ENCODE measurements at regions not wholly inside any gene's neighbourhood (a gene's known extent, or its start where the extent isn't known, plus 50 kb on each side); places are given as distances from the start of the nearest gene placed in this dataset.

- TF ChIP-seq KDM1A (IDR thresholded peaks at IDR 0.05; ENCODE audit: borderline replicate concordance): no peak
- no peak for TF ChIP-seq RBBP5 (conservative IDR thresholded peaks at IDR 0.05)
- TF ChIP-seq RELB (IDR thresholded peaks at IDR 0.05; ENCODE audit: low read depth): no peak
- TF ChIP-seq ZBTB33 (IDR thresholded peaks at IDR 0.05): no peak
- TF ChIP-seq KLF5 (IDR thresholded peaks at IDR 0.05; ENCODE audit: partially characterized antibody): no peak
- no peak for TF ChIP-seq CHD1 (IDR thresholded peaks at IDR 0.05; ENCODE audit: low read depth, low read length)
These were observed 75.3 kb upstream of the RIPOR2 start (continued) for GRCh38 chr6:25010902-25011625.

GRCh38 chr6:25012657-25013056 is 76.9 kb upstream of the RIPOR2 start:
- SMC1A ChIA-PET (ENCODE audit: uncharacterized antibody, unreplicated experiment): interaction anchor here (0.7 to 11.1 kb wide), 10 partner anchors 10 to 169 kb away, joined by 3 to 144 read pairs (median 12); partner anchors contain the start of gene RIPOR2
- CTCF ChIA-PET: interaction anchor here (0.7 to 18.8 kb wide), 13 partner anchors 10 to 158 kb away, joined by 3 to 314 read pairs (median 5); partner anchors contain the start of gene RIPOR2
- TF ChIP-seq RELA (IDR thresholded peaks at IDR 0.05; ENCODE audit: borderline replicate concordance, partially characterized antibody) (no peak), RELB (IDR thresholded peaks at IDR 0.05; ENCODE audit: low read depth) (no peak), ZNF24 (IDR thresholded peaks at IDR 0.05) (no peak), HDAC6 (IDR thresholded peaks at IDR 0.05; ENCODE audit: unreplicated experiment) (no peak), SUPT20H (IDR thresholded peaks at IDR 0.05; ENCODE audit: borderline replicate concordance, control insufficient read depth, low read depth, low read length) (no peak), NFXL1 (IDR thresholded peaks at IDR 0.05; ENCODE audit: borderline replicate concordance) (no peak), BRCA1 (IDR thresholded peaks at IDR 0.05; ENCODE audit: low read depth, low read length) (no peak)
- TF ChIP-seq, protein P1, sequence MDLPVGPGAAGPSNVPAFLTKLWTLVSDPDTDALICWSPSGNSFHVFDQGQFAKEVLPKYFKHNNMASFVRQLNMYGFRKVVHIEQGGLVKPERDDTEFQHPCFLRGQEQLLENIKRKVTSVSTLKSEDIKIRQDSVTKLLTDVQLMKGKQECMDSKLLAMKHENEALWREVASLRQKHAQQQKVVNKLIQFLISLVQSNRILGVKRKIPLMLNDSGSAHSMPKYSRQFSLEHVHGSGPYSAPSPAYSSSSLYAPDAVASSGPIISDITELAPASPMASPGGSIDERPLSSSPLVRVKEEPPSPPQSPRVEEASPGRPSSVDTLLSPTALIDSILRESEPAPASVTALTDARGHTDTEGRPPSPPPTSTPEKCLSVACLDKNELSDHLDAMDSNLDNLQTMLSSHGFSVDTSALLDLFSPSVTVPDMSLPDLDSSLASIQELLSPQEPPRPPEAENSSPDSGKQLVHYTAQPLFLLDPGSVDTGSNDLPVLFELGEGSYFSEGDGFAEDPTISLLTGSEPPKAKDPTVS (IDR thresholded peaks at IDR 0.05; ENCODE audit: low read depth, low read length): no peak

More at GRCh38 chr6:25012657-25013056, 76.9 kb upstream of the RIPOR2 start:
- no peak overlapping the region for H3K4me2 ChIP-seq (ENCODE audit: control insufficient read depth, insufficient read depth)
- ATAC-seq: no peak
- H3K27ac ChIP-seq (ENCODE audit: control insufficient read depth, insufficient read depth): no peak overlapping the region
- H3K79me2 ChIP-seq (ENCODE audit: control insufficient read depth, insufficient read depth, low read length): no peaks in the 10 kb centered on the region
- no peaks in the 10 kb centered on the region for H4K20me1 ChIP-seq (ENCODE audit: control insufficient read depth, insufficient read depth)
- H3K4me1 ChIP-seq (ENCODE audit: control insufficient read depth, insufficient read depth, low read length): peaks cover 6% of the 10 kb centered on the region
- H2AFZ ChIP-seq (ENCODE audit: control insufficient read depth, low read depth, low read length): no peak overlapping the region
- RAD21 ChIA-PET (ENCODE audit: unreplicated experiment): interaction anchor here (0.7 to 4.0 kb wide), 3 partner anchors 14 to 152 kb away, joined by 3 to 22 read pairs (median 3); no protein-coding TSS in a partner anchor
- intact Hi-C loops (cut with micrococcal nuclease; ENCODE audit: unreplicated experiment): no loop called here
- H3K4me3 ChIP-seq: no peak overlapping the region
- POLR2A ChIA-PET: no interaction called here
- H3K36me3 ChIP-seq (ENCODE audit: control insufficient read depth in 2 of 2, insufficient read depth in 2 of 2, low read length in 1 of 2): no peaks in the 10 kb centered on the region
- in situ Hi-C loops (cut with MboI): loop anchor here (10.0 kb wide), 1 partner anchor 428 kb away; no protein-coding TSS in a partner anchor
- H3K9me3 ChIP-seq (replicated peaks; ENCODE audit: control insufficient read depth, insufficient read depth, low read length): no peaks in the 10 kb centered on the region
- FAIRE-seq: no peak
- no peak for DNase-seq (ENCODE audit: low read depth, low spot score)
- no peaks in the 10 kb centered on the region for H3K27me3 ChIP-seq (replicated peaks in 1 of 2; ENCODE audit: control insufficient read depth in 2 of 2, insufficient read depth in 2 of 2, low read length in 1 of 2)
- WGBS (ENCODE audit: insufficient coverage, insufficient replicate concordance, low lambda C conversion rate, missing lambda C conversion rate): 72% methylated on average over 2 of the region's 2 CpGs
- no TSS peak for BruUV-seq (replicated peaks)
- H3K9ac ChIP-seq (ENCODE audit: control insufficient read depth, insufficient read depth, low read length): no peak overlapping the region

Data from GM12878 (cell line).